KMS-11 (cell line): ENCODE measurements at regions not wholly inside any gene's neighbourhood (a gene's known extent, or its start where the extent isn't known, plus 50 kb on each side); places are given as distances from the start of the nearest gene placed in this dataset.

ENCODE experiments used
- H2AFZ ChIP-seq: fragments of 200-600 bp; sonication (generic); 2 replicates; pipeline ENCODE4 v1.6.1; 2016; ENCODE audit warnings: antibody characterized with exemption, mixed run types, low read depth
- H3K27ac ChIP-seq: fragments of 200-600 bp; sonication (generic); 2 replicates; pipeline ENCODE4 v1.6.1; 2016; ENCODE audit warnings: mild to moderate bottlenecking, mixed run types
- H3K27me3 ChIP-seq: fragments of 200-600 bp; sonication (generic); 2 replicates; pipeline ENCODE4 v1.6.1; 2017; ENCODE audit warnings: mild to moderate bottlenecking, low read depth, mixed run types, moderate library complexity; ENCODE audit not compliant: insufficient read depth
- H3K36me3 ChIP-seq: fragments of 200-600 bp; sonication (generic); 2 replicates; pipeline ENCODE4 v1.6.1; 2017; ENCODE audit warnings: mild to moderate bottlenecking, mixed run types; ENCODE audit not compliant: insufficient read depth
- H3K4me1 ChIP-seq: fragments of 200-600 bp; sonication (generic); 2 replicates; pipeline ENCODE4 v1.6.1; 2016; ENCODE audit warnings: mild to moderate bottlenecking, low read depth, mixed run types; ENCODE audit not compliant: poor library complexity, severe bottlenecking
- H3K4me2 ChIP-seq: fragments of 200-600 bp; sonication (generic); 2 replicates; pipeline ENCODE4 v1.7.0; 2016; ENCODE audit warnings: mild to moderate bottlenecking, mixed run types
- H3K4me3 ChIP-seq: fragments of 200-600 bp; sonication (generic); IDR thresholded peaks from 2 replicates; pipeline ENCODE4 v1.6.1; 2017; ENCODE audit warnings: low read depth, low read length, mixed read lengths; ENCODE audit not compliant: insufficient read depth
- H3K79me2 ChIP-seq: fragments of 200-600 bp; sonication (generic); 2 replicates; pipeline ENCODE4 v1.6.1; 2016; ENCODE audit warnings: low read depth, mixed run types; ENCODE audit not compliant: insufficient read depth
- H3K9ac ChIP-seq: fragments of 200-600 bp; sonication (generic); 2 replicates; pipeline ENCODE4 v1.6.1; 2016; ENCODE audit warnings: mild to moderate bottlenecking, mixed run types
- H4K20me1 ChIP-seq: fragments of 200-600 bp; sonication (generic); 2 replicates; pipeline ENCODE4 v1.6.1; 2016; ENCODE audit warnings: mild to moderate bottlenecking, mixed run types; ENCODE audit not compliant: insufficient read depth
- CTCF ChIP-seq: fragments of 200-600 bp; sonication (generic); conservative IDR thresholded peaks from 2 replicates; pipeline ENCODE4 v1.6.1; 2017; ENCODE audit warnings: low read depth, mild to moderate bottlenecking, antibody characterized with exemption, low read length, moderate library complexity, mixed read lengths

GRCh38 chr18:56475250-56475649 is 163.1 kb downstream of the TXNL1 start:
- no peaks in the 10 kb centered on the region; the same call in 1 of the 2 replicates for H4K20me1 ChIP-seq
- no peak overlapping the region for H3K27ac ChIP-seq
- H3K79me2 ChIP-seq: no peaks in the 10 kb centered on the region
- no peak overlapping the region for H3K4me2 ChIP-seq
- no peaks in the 10 kb centered on the region for H3K36me3 ChIP-seq
- no peaks in the 10 kb centered on the region for H3K27me3 ChIP-seq
- H3K4me1 ChIP-seq: no peaks in the 10 kb centered on the region
- TF ChIP-seq CTCF: no peak
- no peak overlapping the region for H2AFZ ChIP-seq
- no peak overlapping the region for H3K9ac ChIP-seq
- H3K4me3 ChIP-seq: no peak overlapping the region

- Histone ChIP-seq H4K20me1 (no peaks in the 10 kb centered on the region; the same call in 1 of the 2 replicates), H3K27ac (no peak overlapping the region), H3K4me1 (no peaks in the 10 kb centered on the region), H3K79me2 (no peaks in the 10 kb centered on the region), H2AFZ (no peak overlapping the region), H3K27me3 (no peaks in the 10 kb centered on the region), H3K36me3 (no peaks in the 10 kb centered on the region), H3K4me3 (no peak overlapping the region), H3K4me2 (no peak overlapping the region), H3K9ac (no peak overlapping the region)
- TF ChIP-seq CTCF: no peak
These were observed 164.9 kb downstream of the TXNL1 start for GRCh38 chr18:56473400-56474024.

GRCh38 chr18:56470406-56471351 is 167.7 kb downstream of the TXNL1 start:
- no peak overlapping the region for H3K9ac ChIP-seq
- H4K20me1 ChIP-seq: no peaks in the 10 kb centered on the region
- H3K4me1 ChIP-seq: no peaks in the 10 kb centered on the region
- H3K27me3 ChIP-seq: no peaks in the 10 kb centered on the region
- H3K27ac ChIP-seq: no peak overlapping the region
- H3K4me3 ChIP-seq: no peak overlapping the region
- H2AFZ ChIP-seq: no peak overlapping the region
- H3K36me3 ChIP-seq: no peaks in the 10 kb centered on the region
- H3K4me2 ChIP-seq: no peak overlapping the region
- no peak for TF ChIP-seq CTCF
- H3K79me2 ChIP-seq: no peaks in the 10 kb centered on the region

- no peaks in the 10 kb centered on the region for H3K27me3 ChIP-seq
These were observed 168.8 kb downstream of the TXNL1 start for GRCh38 chr18:56469582-56469981.

More at GRCh38 chr18:56469582-56469981, 168.8 kb downstream of the TXNL1 start:
- H2AFZ ChIP-seq: no peak overlapping the region
- no peaks in the 10 kb centered on the region for H4K20me1 ChIP-seq
- H3K4me3 ChIP-seq: no peak overlapping the region
- no peak overlapping the region for H3K4me2 ChIP-seq
- no peak overlapping the region for H3K9ac ChIP-seq
- TF ChIP-seq CTCF: no peak
- no peaks in the 10 kb centered on the region for H3K4me1 ChIP-seq
- no peaks in the 10 kb centered on the region for H3K36me3 ChIP-seq
- no peaks in the 10 kb centered on the region for H3K79me2 ChIP-seq
- no peak overlapping the region for H3K27ac ChIP-seq
